ENCODE measurements at regions not wholly inside any gene's neighbourhood (a gene's known extent, or its start where the extent isn't known, plus 50 kb on each side); places are given as distances from the start of the nearest gene placed in this dataset.

- no peak for TF ChIP-seq POLR2AphosphoS5 (IDR thresholded peaks at IDR 0.05; ENCODE audit: insufficient read depth in 1 of 2, low read depth in 1 of 2)
- TF ChIP-seq CTCF (IDR thresholded peaks at IDR 0.05) = no peak
- no peak for TF ChIP-seq POLR2A (IDR thresholded peaks at IDR 0.05)
These were observed 297.2 kb downstream of the C6orf118 start for GRCh38 chr6:165012183-165012582.
